GM23248 (cell line): ENCODE measurements at regions not wholly inside any gene's neighbourhood (a gene's known extent, or its start where the extent isn't known, plus 50 kb on each side); places are given as distances from the start of the nearest gene placed in this dataset.

Experiments used
- EZH2 ChIP-seq: fragments of 200-600 bp; sonication (generic); IDR thresholded peaks from 2 replicates; pipeline ENCODE4 v1.6.1; 2018; ENCODE audit warnings: antibody characterized with exemption, mild to moderate bottlenecking; ENCODE audit not compliant: insufficient read depth, poor library complexity, severe bottlenecking
- EZH2phosphoT487 ChIP-seq: fragments of 200-600 bp; sonication (generic); IDR thresholded peaks from 2 replicates; pipeline ENCODE4 v1.6.1; 2018; ENCODE audit warnings: antibody characterized with exemption, moderate library complexity, mild to moderate bottlenecking, low read depth; ENCODE audit not compliant: insufficient read depth

GRCh38 chr12:66915306-66915904 is 236.5 kb upstream of the GRIP1 start:
- no peak for TF ChIP-seq EZH2
- TF ChIP-seq EZH2phosphoT487, result no peak
